22Rv1 (cell line): ENCODE measurements at regions not wholly inside any gene's neighbourhood (a gene's known extent, or its start where the extent isn't known, plus 50 kb on each side); places are given as distances from the start of the nearest gene placed in this dataset.

Experiments used
- CTCF ChIP-seq: fragments of 450-650 bp; IDR thresholded peaks from 2 replicates; pipeline ENCODE4 v1.5.1; 2017; ENCODE audit warnings: mild to moderate bottlenecking
- ZFX ChIP-seq: fragments of 450-650 bp; IDR thresholded peaks from 2 replicates; pipeline ENCODE4 v1.6.1; 2017; ENCODE audit warnings: antibody characterized with exemption, borderline replicate concordance

- TF ChIP-seq CTCF (no peak), ZFX (no peak)
Observed at GRCh38 chr2:235293061-235293460, 200.8 kb upstream of the AGAP1 start.
